HG03039 (cell line): ENCODE measurements at regions not wholly inside any gene's neighbourhood (a gene's known extent, or its start where the extent isn't known, plus 50 kb on each side); places are given as distances from the start of the nearest gene placed in this dataset.
"Not testable (repeated sequence)": the region's sequence is repeated elsewhere in the genome, so short reads cannot be mapped to it uniquely, and the experiment has no call there.

Experiments used
- ATAC-seq: cut with Tn5 transposase; IDR thresholded peaks from one replicate; pipeline ENCODE4 v1.9.1; 2021; ENCODE audit warnings: mild to moderate bottlenecking, moderate library complexity; ENCODE audit not compliant: unreplicated experiment

GRCh38 chr6:15001326-15001910 lies 244.5 kb upstream of the JARID2 start:
- no peak for ATAC-seq

DNA sequence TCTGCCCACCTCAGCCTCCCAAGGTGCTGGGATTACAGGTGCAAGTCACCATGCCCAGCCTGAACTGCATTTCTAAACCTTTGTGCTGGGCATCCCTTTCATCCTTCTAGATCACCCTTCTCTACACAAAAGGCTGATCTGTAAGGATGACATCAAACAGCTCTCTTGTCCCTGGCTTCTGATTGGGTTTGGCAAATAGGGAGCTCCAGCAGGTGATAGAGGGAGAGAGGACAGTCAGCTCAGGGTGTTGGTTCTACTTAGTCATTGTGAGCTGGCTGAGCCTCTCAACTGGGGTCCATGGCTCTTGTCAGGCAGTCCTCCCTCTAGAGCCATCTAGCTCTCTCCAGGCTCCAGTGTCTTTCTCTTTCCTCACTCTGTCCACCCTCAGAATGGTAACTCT lies 237.6 kb upstream of the JARID2 start:
- no peak for ATAC-seq

DNA sequence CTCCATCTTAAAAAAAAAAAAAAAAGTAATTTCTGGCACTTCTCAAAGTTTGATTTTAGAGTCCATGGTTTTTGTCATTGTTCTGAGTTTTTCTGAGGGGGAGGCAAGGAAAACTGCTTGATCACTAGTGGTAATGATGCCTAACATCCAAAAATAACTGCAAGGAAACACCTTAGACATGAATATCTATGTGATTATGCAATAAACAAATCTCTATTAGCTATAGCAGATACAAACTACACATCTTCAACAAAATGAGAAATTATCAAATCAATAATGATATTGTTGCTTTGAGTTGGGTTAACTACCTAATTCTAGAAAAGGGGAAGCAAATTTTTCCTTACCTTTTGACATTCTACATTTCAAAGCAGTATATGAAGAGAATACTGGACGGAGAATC lies 230.9 kb upstream of the JARID2 start:
- no peak for ATAC-seq

- ATAC-seq, result no peak
Measured at GRCh38 chr6:15016813-15017212, 229.1 kb upstream of the JARID2 start.

GRCh38 chr6:15017261-15017660 lies 228.6 kb upstream of the JARID2 start:
- no peak for ATAC-seq

- ATAC-seq, result no peak
Measured at GRCh38 chr6:15017803-15018202, 228.1 kb upstream of the JARID2 start.

- ATAC-seq, result no peak
Measured at GRCh38 chr6:15020119-15020770, 225.6 kb upstream of the JARID2 start.

DNA sequence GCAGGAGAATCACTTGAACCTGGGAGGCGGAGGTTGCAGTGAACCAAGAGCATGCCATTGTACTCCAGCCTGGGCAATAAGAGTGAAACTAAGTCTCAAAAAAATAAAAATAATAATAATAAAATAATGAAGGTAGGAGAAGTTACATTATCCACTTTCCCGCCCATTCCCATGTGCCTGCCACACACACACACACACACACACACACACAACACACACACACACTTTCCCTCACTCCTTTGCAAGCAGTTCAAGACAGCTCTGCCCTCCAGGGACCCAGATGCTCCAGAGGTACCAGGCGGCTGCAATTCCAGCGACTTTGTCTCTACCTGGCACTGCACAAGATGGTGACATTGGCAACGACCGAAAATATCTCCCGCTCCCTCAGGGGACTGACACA lies 224.8 kb upstream of the JARID2 start:
- no peak for ATAC-seq

GRCh38 chr6:15023018-15023417 lies 222.9 kb upstream of the JARID2 start:
- ATAC-seq, result not testable (repeated sequence)

- ATAC-seq, result peak; percentile 79
Measured at GRCh38 chr6:15023448-15023847, 222.4 kb upstream of the JARID2 start.

GRCh38 chr6:15025446-15025845 lies 220.4 kb upstream of the JARID2 start:
- ATAC-seq, result no peak

DNA sequence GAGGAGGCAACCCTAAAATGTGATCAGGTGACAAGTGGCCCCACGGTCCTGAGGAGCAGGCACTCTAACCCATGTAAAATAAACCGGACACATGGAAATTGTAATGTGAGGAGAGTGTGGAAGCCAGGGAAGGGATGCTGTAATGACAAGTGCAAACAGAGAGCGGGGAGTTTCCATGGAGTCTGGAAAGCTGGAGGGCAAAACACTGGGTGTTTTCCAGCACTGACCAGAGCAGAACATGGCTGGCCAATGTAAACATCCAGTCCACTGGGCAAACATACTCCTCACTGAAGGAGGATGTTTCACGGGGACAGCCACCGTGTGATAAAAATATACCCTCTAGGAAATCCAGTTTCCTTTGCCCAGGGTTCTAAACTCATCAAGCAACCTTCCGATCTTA lies 219.0 kb upstream of the JARID2 start:
- no peak for ATAC-seq

GRCh38 chr6:15027472-15027871 lies 218.4 kb upstream of the JARID2 start:
- ATAC-seq, result no peak

DNA sequence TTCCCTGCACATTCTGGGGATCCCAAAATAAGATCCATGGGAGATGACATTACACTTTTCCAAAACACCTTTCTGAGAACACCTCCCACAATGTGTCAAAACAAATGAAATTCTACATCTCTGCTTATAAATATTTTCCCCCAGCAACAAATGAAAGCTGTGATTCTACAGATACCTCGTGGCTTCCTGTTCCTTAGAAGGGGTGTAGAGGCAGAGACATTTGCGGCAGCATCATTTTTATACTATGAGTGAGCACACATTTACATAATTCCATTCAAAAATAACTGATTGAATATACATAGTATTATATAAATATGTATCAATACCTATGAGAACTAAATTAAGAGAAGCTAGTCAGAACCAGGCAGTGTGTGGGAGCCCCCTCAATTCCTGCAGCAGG lies 213.9 kb upstream of the JARID2 start:
- ATAC-seq, result no peak

GRCh38 chr6:15033850-15034203 lies 212.0 kb upstream of the JARID2 start:
- ATAC-seq, result no peak

- ATAC-seq, result no peak
Measured at GRCh38 chr6:15036690-15037245, 209.1 kb upstream of the JARID2 start.

GRCh38 chr6:15037253-15037652 lies 208.6 kb upstream of the JARID2 start:
- ATAC-seq, result no peak

GRCh38 chr6:15038013-15038791 lies 207.7 kb upstream of the JARID2 start:
- ATAC-seq, result no peak

- ATAC-seq, result no peak
Measured at GRCh38 chr6:15039136-15039535, 206.7 kb upstream of the JARID2 start.

DNA sequence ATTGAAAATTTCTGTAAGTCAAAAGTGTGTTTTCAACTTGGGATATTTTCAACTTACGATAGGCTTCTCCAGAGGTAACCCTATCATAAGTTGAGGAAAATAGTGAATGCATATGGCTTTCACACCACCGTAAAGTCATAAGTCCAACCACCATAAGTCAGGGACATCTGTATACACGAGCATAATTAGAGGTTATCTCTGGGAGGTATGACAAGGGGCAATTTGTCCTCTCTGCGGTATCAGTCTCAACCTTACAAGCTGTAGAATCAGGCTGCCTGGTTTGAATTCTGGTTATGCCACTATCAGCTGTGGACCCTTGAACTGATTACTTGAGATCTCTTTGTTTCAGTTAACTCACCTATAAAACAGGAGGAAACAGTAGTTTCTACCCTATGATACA lies 202.9 kb upstream of the JARID2 start:
- no peak for ATAC-seq

GRCh38 chr6:15044146-15044882 lies 201.6 kb upstream of the JARID2 start:
- no peak for ATAC-seq
